Caco-2 (cell line): ENCODE measurements at regions not wholly inside any gene's neighbourhood (a gene's known extent, or its start where the extent isn't known, plus 50 kb on each side); places are given as distances from the start of the nearest gene placed in this dataset.

Experiments
- BruUV-seq: library from RNA; stranded (reverse); fragments of 400-500 nt; replicated peaks from 2 replicates; lab custom pipeline; 2021; lab: Mats Ljungman, UMichigan
- CTCF ChIA-PET: fragments of 300-600 bp; sonication (Branson Sonifier 250); formaldehyde crosslinking; loops from one replicate; lab custom pipeline; 2022; ENCODE audit warnings: antibody characterized with exemption; lab: Charles Lee
- POLR2A ChIA-PET: fragments of 300-600 bp; sonication (Branson Sonifier 250); formaldehyde crosslinking; loops from one replicate; lab custom pipeline; 2022; ENCODE audit warnings: antibody characterized with exemption; lab: Charles Lee
- DNase-seq, 2 experiments: peaks; one replicate each; pipeline versions ENCODE4 v3.0.0 to v3.0.0-alpha.2; 2020 to 2022
- H3K27me3 ChIP-seq: replicated peaks from 2 replicates; pipeline ENCODE4 v1.6.0; 2011; ENCODE audit warnings: low read length; ENCODE audit not compliant: control insufficient read depth, insufficient read depth
- H3K36me3 ChIP-seq: 2 replicates; pipeline ENCODE4 v1.5.1; 2011; ENCODE audit warnings: low read length; ENCODE audit not compliant: control insufficient read depth, insufficient read depth
- H3K4me1 ChIP-seq: fragments of 250-450 bp; sonication (Bioruptor Pico); 2 replicates; pipeline ENCODE4 v1.5.1; 2020; ENCODE audit warnings: mild to moderate bottlenecking
- H3K4me3 ChIP-seq: 2 replicates; pipeline ENCODE4 v1.5.1; 2011; ENCODE audit warnings: low read depth, mild to moderate bottlenecking, control low read depth, low read length
- H3K9me3 ChIP-seq: fragments of 250-450 bp; sonication (Bioruptor Pico); 2 replicates; pipeline ENCODE4 v1.5.1; 2020; ENCODE audit warnings: mild to moderate bottlenecking, moderate library complexity
- H3K27ac Mint-ChIP-seq: one replicate; pipeline ENCODE4 v1.8.0; 2022; ENCODE audit warnings: mixed read lengths; ENCODE audit not compliant: unreplicated experiment
- H3K27me3 Mint-ChIP-seq: one replicate; pipeline ENCODE4 v1.8.0; 2022; ENCODE audit warnings: mixed read lengths; ENCODE audit not compliant: insufficient read depth, unreplicated experiment
- H3K36me3 Mint-ChIP-seq: one replicate; pipeline ENCODE4 v1.8.0; 2022; ENCODE audit warnings: mild to moderate bottlenecking, mixed read lengths; ENCODE audit not compliant: insufficient read depth, unreplicated experiment
- H3K4me1 Mint-ChIP-seq: one replicate; pipeline ENCODE4 v1.8.0; 2022; ENCODE audit warnings: low read depth, mixed read lengths; ENCODE audit not compliant: unreplicated experiment
- H3K4me3 Mint-ChIP-seq: one replicate; pipeline ENCODE4 v1.8.0; 2022; ENCODE audit warnings: mild to moderate bottlenecking, moderate library complexity, mixed read lengths; ENCODE audit not compliant: unreplicated experiment
- H3K9me3 Mint-ChIP-seq: one replicate; pipeline ENCODE4 v1.8.0; 2022; ENCODE audit warnings: mixed read lengths; ENCODE audit not compliant: unreplicated experiment
- CTCF ChIP-seq, 2 experiments: fragments of 200-600 bp in 1 of 2; IDR thresholded peaks; 1 replicate in 1 of 2; 2 replicates in 1 of 2; pipeline versions ENCODE4 v1.5.1 to v1.8.0; 2011 to 2022; ENCODE audit warnings: antibody characterized with exemption in 1 of 2, control low read depth in 1 of 2, inconsistent platforms in 1 of 2, low read depth in 1 of 2, low read length in 1 of 2, mild to moderate bottlenecking in 1 of 2, moderate library complexity in 1 of 2; ENCODE audit not compliant: insufficient read depth in 1 of 2, severe bottlenecking in 1 of 2, unreplicated experiment in 1 of 2
- intact Hi-C: fragments of 100-400 bp; cut with micrococcal nuclease; formaldehyde crosslinking; loops from one replicate; pipeline ENCODE4 v1.10.0; 2022; ENCODE audit not compliant: unreplicated experiment

- no peak overlapping the region for H3K4me3 Mint-ChIP-seq
- no peaks in the 10 kb centered on the region for H3K4me1 Mint-ChIP-seq
- H3K27me3 Mint-ChIP-seq: peaks cover 19% of the 10 kb centered on the region
- no peak for TF ChIP-seq CTCF (IDR thresholded peaks at IDR 0.05; ENCODE audit: insufficient read depth in 1 of 2, low read depth in 1 of 2, low read length in 1 of 2, severe bottlenecking in 1 of 2, unreplicated experiment in 1 of 2)
- DNase-seq: no peak
- no peak overlapping the region for H3K27ac Mint-ChIP-seq
- H3K36me3 ChIP-seq: no peaks in the 10 kb centered on the region
- no peaks in the 10 kb centered on the region for H3K27me3 ChIP-seq
- no peak overlapping the region for H3K4me3 ChIP-seq
- no peaks in the 10 kb centered on the region for H3K36me3 Mint-ChIP-seq
- no peaks in the 10 kb centered on the region for H3K9me3 Mint-ChIP-seq
- no TSS peak for BruUV-seq
- no peaks in the 10 kb centered on the region for H3K9me3 ChIP-seq
- ChIA-PET POLR2A (no interaction called here), CTCF (no interaction called here)
- intact Hi-C loops: no loop called here
- H3K4me1 ChIP-seq: no peaks in the 10 kb centered on the region
Observed at GRCh38 chr14:101001311-101002069, 98.0 kb upstream of the RTL1 start.

- Mint-ChIP-seq H3K27ac (no peak overlapping the region), H3K9me3 (no peaks in the 10 kb centered on the region), H3K36me3 (no peaks in the 10 kb centered on the region), H3K4me1 (no peaks in the 10 kb centered on the region), H3K4me3 (no peak overlapping the region), H3K27me3 (peaks cover 19% of the 10 kb centered on the region)
- intact Hi-C loops: no loop called here
- ChIA-PET CTCF (no interaction called here), POLR2A (no interaction called here)
- TF ChIP-seq CTCF (IDR thresholded peaks at IDR 0.05; ENCODE audit: insufficient read depth in 1 of 2, low read depth in 1 of 2, low read length in 1 of 2, severe bottlenecking in 1 of 2, unreplicated experiment in 1 of 2): no peak
- Histone ChIP-seq H3K36me3 (no peaks in the 10 kb centered on the region), H3K4me1 (no peaks in the 10 kb centered on the region), H3K27me3 (no peaks in the 10 kb centered on the region), H3K4me3 (no peak overlapping the region), H3K9me3 (no peaks in the 10 kb centered on the region)
- no TSS peak for BruUV-seq
- no peak for DNase-seq
Observed at GRCh38 chr14:101002738-101003137, 99.2 kb upstream of the RTL1 start.

GRCh38 chr14:101004176-101004575 is 100.7 kb upstream of the RTL1 start:
- no peaks in the 10 kb centered on the region for H3K4me1 Mint-ChIP-seq
- H3K36me3 Mint-ChIP-seq: no peaks in the 10 kb centered on the region
- no peak for DNase-seq
- Histone ChIP-seq H3K4me1 (no peaks in the 10 kb centered on the region), H3K27me3 (no peaks in the 10 kb centered on the region), H3K9me3 (no peaks in the 10 kb centered on the region), H3K36me3 (no peaks in the 10 kb centered on the region), H3K4me3 (no peak overlapping the region)
- no peak overlapping the region for H3K4me3 Mint-ChIP-seq
- CTCF ChIA-PET: no interaction called here
- H3K9me3 Mint-ChIP-seq: no peaks in the 10 kb centered on the region
- no TSS peak for BruUV-seq
- TF ChIP-seq CTCF (IDR thresholded peaks at IDR 0.05; ENCODE audit: insufficient read depth in 1 of 2, low read depth in 1 of 2, low read length in 1 of 2, severe bottlenecking in 1 of 2, unreplicated experiment in 1 of 2): no peak
- H3K27me3 Mint-ChIP-seq: peaks cover 24% of the 10 kb centered on the region
- no peak overlapping the region for H3K27ac Mint-ChIP-seq
- POLR2A ChIA-PET: no interaction called here
- intact Hi-C loops: no loop called here
